Non-pigmented ciliary epithelial cell (primary cell): ENCODE measurements at regions not wholly inside any gene's neighbourhood (a gene's known extent, or its start where the extent isn't known, plus 50 kb on each side); places are given as distances from the start of the nearest gene placed in this dataset.
"Not testable (repeated sequence)": the region's sequence is repeated elsewhere in the genome, so short reads cannot be mapped to it uniquely, and the experiment has no call there.

Source experiments
- DNase-seq: peaks from one replicate; pipeline ENCODE4 v3.0.0-alpha.2; 2010; ENCODE audit warnings: low read depth

- not testable (repeated sequence) for DNase-seq
These were observed 109.4 kb upstream of the SGIP1 start for GRCh38 chr1:66424530-66424929.

DNA sequence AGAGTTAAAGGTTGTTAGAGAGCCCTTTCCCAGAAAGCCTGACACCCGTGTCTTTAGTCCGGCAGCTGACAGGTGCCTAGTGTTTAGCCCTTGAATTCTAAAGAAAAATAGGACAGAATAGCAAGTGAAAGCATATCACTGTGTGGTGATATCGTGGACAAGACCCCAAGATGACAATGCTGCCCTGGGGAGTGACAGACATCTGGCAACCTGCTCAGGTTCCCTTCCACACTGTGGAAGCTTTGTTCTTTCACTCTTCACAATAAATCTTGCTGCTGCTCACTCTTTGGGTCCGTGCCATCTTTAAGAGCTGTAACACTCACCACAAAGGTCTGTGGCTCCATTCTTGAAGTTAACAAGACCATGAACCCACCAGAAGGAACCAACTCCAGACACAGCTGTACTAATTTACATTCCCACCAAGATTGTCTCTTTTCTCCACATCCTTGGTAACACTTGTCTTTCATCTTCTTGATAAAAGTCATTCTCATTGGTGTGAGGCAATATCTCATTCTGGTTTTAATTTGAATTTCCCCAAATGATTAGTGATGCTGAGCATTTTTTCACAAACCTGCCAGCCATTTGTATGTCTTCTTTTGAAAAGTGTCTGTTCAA lies 107.6 kb upstream of the SGIP1 start:
- no peak for DNase-seq

DNA sequence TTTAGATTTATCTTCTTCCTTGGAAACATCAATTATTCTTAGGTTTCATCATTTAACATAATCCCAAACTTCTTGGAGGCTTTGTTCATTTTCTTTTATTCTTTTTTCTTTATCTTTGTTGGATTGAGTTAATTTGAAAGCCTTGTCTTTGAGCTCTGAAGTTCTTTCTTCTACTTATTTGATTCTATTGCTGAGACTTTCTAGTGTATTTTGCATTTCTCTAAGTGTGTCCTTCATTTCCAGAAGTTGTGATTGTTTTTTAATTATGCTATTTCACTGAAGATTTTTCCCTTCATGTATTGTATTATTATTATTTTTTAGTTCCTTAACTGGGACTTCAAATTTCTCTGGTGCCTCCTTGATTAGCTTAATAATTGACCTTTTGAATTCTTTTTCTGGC lies 103.1 kb upstream of the SGIP1 start:
- DNase-seq = not testable (repeated sequence)

- DNase-seq = no peak
These were observed 102.0 kb upstream of the SGIP1 start for GRCh38 chr1:66431999-66432398.

GRCh38 chr1:66433611-66434010 lies 100.3 kb upstream of the SGIP1 start:
- DNase-seq = no peak

DNA sequence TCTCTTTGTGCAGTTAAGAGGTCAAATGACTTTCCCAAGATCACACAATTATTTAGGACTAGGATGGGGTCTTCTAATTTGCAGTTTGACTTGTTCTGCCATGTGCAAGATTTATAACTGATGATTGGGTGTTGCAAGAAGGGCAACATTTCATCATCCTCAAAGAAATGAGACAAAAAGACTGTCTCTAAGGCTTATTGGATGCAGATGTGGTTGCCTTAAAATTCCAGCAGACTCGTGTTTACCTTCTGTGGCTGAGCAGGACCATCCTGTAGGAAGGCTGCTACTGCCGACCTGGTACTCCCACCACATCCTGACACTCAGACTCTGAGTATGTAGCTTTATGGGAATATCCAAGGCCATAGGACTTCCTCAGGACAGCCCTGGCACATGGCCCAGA lies 99.9 kb upstream of the SGIP1 start:
- DNase-seq = no peak

DNA sequence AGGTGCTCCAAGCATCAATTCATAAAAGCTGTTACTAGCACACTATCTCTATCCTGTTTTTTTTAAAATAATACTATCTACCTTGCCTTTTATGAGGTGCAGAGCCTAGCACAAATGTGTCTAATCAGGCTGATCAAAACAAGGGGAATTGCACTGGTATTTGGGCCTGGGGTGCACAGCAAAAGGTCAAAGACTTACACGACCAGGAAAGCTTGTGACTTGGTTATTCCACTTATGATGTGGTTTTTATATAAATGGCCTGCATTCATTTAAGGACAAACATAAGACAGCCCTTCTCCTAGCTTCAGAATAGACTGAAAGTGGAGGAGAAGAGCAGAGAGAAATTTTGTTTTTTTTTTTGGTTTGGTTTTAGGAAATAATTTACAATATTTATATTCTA lies 98.4 kb upstream of the SGIP1 start:
- no peak for DNase-seq

DNA sequence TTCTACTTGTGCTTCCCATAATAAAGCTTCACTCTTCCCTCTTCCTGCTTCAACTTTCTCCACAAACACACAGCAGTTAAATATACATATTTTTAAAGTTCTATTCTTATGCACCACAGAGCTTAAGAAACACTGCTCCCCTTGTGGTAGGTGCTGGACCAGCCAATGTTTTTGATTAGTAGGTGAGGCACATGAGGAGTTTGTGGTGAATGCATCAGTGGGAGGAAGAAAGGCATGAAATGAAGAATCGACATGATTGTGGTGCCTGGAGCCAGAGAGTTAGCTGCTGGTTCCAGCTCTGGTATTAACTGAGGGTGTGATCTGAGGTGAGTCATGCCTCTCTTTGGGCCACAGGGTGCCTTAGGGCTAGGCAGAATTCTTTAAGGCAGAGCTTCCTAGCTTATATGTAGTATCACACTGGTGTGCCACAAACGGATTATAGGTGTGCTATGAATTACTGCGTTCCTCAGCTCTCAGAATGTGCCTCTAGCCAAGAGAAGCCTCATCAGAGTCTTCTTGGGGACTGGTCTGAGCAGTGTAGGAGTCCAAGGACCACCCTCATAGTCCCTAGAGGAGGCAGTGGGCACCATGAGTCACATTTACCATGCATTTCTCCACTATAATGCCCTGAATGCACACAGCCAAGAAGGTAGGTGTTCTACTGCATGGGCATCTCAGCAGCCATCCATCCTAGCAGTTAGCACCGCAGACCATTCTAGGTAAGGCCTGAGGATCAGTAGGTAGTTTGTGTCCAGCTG lies 97.4 kb upstream of the SGIP1 start:
- DNase-seq = peak; percentile 64

DNA sequence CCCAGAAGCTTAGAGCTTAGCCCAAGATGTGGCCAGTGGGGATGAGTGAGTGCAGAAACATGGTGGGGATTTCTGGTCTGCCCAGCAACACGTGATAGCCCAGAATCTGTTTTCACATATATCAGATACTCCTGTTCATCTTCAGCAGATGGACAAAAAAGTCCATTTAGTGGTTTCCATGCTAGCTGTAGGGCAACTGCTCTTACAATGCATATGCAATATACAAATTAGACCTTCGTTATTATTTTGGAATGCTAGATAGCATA lies 96.9 kb upstream of the SGIP1 start:
- DNase-seq = no peak

DNA sequence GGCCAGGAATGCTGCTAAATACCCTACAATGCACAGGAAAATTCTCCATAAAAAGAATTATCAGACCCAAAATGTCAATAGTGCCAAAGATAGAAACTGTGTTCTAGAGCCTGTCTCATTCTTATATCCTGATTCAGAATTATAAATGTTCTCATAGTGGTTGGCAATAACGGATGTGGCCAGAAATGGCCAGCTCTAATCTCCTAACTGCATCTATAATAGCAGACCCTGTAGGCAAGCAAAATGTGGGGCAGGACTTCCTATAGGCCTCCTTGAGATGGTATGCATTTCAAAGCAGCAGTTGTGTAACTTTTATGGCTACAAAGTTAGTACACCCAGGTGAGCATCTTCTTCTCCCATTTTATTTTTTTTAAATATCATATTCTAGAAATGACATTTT lies 95.9 kb upstream of the SGIP1 start:
- no peak for DNase-seq

DNA sequence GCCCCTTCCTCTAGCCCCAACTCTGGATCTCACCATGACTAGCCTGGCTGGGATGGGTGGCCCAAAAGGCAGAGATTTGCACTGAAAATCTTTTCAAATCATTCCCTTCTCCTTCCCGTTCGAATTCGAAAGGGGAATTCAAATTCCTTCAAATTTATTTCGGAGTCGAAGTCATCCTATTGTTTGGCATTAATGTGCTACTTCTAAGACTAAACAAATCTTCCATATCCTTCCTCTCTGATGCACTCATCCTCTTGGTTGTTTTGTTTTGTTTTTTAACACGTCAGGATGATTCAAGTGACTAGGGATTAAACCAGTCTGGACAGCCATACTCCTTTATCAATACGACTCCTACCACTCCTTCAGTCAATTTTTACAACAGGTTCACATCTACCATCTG lies 95.5 kb upstream of the SGIP1 start:
- no peak for DNase-seq

GRCh38 chr1:66439031-66439740 lies 94.8 kb upstream of the SGIP1 start:
- no peak for DNase-seq

DNA sequence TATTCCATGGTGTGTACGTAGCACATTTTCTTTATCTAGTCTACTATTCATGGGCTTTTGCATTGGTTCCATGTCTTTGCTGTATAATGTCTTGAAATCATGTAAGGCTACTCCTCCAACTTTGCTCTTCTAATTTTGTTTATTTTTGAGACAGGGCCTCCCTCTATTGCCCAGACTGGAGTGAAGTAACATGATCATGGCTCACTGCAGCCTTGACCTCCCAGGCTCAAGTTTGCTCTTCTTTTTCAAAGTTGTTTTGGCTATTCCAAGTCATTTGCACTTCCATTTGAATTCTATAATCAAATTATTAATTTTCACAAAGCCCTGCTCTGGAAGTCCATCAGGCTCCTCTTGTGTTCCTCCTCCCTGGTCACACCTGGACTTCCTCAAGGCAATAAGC lies 90.2 kb upstream of the SGIP1 start:
- DNase-seq = no peak

- DNase-seq = no peak
These were observed 89.3 kb upstream of the SGIP1 start for GRCh38 chr1:66444438-66445265.

GRCh38 chr1:66445492-66446181 lies 88.3 kb upstream of the SGIP1 start:
- no peak for DNase-seq

DNA sequence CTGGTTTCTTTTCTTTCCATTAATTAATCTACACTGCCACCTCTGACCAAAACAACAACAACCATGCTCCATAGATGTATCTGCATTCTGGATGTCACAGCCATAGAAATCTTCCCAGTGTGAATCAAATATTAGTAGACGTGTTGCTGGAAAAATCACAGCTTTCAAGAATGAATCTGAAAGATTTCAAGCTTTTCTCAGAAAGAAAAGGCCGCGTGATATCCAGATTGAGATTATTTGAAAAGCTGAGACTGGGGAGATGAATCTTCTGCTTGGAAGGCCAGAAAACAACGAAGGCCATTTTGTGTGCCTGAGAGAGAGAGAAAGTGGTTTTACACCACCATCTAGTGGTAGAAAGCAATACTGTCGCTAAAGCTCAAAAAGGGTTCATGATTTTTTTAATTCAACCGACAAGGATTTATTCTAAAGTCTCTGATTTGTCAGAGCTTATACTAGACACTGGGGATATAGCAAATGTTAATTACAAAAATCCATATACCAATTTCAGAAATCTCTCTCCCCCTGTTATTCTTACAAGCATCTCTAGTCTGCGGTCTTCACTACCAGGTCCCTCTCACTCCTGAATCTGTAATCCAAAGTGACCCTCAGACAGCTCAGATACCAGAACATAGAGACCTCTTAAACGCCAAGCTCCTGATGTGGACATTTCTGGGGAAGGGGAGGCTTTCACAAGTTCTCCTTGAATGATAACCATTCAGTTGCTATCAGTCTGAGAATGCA lies 87.5 kb upstream of the SGIP1 start:
- no peak for DNase-seq

GRCh38 chr1:66450043-66450514 lies 83.9 kb upstream of the SGIP1 start:
- DNase-seq = no peak

DNA sequence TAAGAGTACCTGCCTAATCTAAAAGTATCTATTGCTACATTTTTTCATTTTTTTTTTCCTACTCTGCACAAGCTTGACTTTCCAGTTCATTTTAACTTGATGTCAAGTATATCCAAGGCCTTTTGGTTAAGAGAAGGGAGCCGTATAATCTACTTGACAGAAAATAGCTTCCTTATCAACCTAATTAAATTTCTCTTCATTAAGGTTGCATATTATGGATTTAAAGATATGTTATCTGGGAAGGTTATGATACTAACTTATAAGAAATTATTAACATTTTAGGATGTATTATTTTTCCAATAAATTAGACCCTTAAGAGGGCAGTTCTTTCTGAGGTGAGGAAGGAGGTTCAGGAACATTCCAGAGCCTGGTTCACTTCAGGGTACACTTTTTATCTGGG lies 83.1 kb upstream of the SGIP1 start:
- no peak for DNase-seq

DNA sequence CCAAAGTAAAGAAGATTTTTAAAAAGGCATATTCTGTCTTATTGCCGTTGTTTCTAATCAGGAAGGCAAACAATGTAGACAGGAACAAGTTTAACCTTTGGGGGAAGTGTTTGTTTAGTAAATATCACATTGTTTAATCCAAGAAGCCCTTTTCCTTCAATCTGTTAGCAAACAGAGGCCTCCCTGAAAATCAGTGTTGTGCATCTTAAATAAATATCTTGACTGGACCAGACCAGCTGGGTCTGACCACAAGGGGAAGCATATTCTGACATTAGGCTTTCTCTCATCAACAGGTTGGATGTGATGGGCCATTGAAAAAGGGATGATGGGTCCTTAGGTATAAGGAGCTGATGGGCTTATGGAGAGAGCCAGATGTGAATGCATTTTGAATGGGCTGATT lies 81.8 kb upstream of the SGIP1 start:
- DNase-seq = no peak

- DNase-seq = no peak
These were observed 81.0 kb upstream of the SGIP1 start for GRCh38 chr1:66452982-66453381.

DNA sequence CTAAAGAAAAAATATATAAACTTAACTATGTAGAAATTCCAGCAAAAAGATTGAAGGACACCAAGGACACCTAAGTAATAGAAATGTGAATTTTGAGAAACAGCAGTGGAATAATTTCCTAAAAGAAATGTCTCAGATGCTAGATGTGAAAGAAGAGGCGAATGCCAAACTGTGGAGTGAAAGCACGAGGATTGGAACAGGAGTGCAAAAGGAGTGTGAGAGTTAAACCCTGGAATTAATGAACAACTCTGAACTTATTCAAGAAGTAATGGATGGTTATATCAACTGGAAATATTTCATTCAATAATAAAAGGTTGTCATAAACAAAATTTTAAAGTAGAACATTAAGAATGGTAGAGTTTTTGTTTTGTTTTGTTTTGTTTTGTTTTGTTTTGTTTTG lies 78.5 kb upstream of the SGIP1 start:
- DNase-seq = no peak
